ENCODE measurements at regions not wholly inside any gene's neighbourhood (a gene's known extent, or its start where the extent isn't known, plus 50 kb on each side); places are given as distances from the start of the nearest gene placed in this dataset.

GRCh38 chrX:42106556-42106955 is 183.2 kb upstream of the CASK start:
- TF ChIP-seq, protein P1, sequence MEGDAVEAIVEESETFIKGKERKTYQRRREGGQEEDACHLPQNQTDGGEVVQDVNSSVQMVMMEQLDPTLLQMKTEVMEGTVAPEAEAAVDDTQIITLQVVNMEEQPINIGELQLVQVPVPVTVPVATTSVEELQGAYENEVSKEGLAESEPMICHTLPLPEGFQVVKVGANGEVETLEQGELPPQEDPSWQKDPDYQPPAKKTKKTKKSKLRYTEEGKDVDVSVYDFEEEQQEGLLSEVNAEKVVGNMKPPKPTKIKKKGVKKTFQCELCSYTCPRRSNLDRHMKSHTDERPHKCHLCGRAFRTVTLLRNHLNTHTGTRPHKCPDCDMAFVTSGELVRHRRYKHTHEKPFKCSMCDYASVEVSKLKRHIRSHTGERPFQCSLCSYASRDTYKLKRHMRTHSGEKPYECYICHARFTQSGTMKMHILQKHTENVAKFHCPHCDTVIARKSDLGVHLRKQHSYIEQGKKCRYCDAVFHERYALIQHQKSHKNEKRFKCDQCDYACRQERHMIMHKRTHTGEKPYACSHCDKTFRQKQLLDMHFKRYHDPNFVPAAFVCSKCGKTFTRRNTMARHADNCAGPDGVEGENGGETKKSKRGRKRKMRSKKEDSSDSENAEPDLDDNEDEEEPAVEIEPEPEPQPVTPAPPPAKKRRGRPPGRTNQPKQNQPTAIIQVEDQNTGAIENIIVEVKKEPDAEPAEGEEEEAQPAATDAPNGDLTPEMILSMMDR (IDR thresholded peaks at IDR 0.05), result no peak
- TF ChIP-seq, protein P2, sequence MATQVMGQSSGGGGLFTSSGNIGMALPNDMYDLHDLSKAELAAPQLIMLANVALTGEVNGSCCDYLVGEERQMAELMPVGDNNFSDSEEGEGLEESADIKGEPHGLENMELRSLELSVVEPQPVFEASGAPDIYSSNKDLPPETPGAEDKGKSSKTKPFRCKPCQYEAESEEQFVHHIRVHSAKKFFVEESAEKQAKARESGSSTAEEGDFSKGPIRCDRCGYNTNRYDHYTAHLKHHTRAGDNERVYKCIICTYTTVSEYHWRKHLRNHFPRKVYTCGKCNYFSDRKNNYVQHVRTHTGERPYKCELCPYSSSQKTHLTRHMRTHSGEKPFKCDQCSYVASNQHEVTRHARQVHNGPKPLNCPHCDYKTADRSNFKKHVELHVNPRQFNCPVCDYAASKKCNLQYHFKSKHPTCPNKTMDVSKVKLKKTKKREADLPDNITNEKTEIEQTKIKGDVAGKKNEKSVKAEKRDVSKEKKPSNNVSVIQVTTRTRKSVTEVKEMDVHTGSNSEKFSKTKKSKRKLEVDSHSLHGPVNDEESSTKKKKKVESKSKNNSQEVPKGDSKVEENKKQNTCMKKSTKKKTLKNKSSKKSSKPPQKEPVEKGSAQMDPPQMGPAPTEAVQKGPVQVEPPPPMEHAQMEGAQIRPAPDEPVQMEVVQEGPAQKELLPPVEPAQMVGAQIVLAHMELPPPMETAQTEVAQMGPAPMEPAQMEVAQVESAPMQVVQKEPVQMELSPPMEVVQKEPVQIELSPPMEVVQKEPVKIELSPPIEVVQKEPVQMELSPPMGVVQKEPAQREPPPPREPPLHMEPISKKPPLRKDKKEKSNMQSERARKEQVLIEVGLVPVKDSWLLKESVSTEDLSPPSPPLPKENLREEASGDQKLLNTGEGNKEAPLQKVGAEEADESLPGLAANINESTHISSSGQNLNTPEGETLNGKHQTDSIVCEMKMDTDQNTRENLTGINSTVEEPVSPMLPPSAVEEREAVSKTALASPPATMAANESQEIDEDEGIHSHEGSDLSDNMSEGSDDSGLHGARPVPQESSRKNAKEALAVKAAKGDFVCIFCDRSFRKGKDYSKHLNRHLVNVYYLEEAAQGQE (IDR thresholded peaks at IDR 0.05; ENCODE audit: insufficient read depth in 1 of 2, low read depth in 2 of 2, low read length in 1 of 2), result no peak

All from Panc1 (cell line).